ENCODE measurements at regions not wholly inside any gene's neighbourhood (a gene's known extent, or its start where the extent isn't known, plus 50 kb on each side); places are given as distances from the start of the nearest gene placed in this dataset.

DNA sequence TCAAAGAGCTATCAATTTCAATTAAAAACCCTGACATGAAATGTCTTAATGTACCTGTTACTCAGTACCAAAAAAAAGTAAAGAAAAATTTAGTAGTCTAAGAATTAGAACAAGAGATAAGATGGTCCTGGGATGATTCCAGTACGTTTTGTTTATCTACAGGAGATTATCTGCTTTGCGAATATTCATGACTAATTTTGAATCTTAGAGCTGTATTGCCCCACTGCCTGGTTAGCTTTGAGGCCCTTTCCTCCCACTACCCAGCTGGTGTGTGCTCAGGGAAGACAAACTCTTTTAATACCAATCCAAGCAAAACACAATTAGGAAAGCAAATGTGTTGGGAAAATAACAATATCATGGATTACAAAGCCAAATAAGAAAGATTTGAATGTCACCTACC lies 263.5 kb downstream of the FOXG1 start:
- no peaks in the 10 kb centered on the region for H3K27me3 ChIP-seq
- TF ChIP-seq Cebpa-rat (IDR thresholded peaks at IDR 0.05): no peak
- peaks cover 16% of the 10 kb centered on the region; the same call in 1 of the 2 replicates for H3K9me3 ChIP-seq
- no peak overlapping the region for H3K4me3 ChIP-seq
- H3K9ac ChIP-seq: no peak overlapping the region
- H4K20me1 ChIP-seq: no peaks in the 10 kb centered on the region
- H3K27ac ChIP-seq: no peak overlapping the region
- H3K4me1 ChIP-seq: no peaks in the 10 kb centered on the region
- no peaks in the 10 kb centered on the region for H3K36me3 ChIP-seq
- no peak overlapping the region for H3K4me2 ChIP-seq

GRCh38 chr14:29030970-29031369 lies 264.4 kb downstream of the FOXG1 start:
- Histone ChIP-seq H3K4me2 (no peak overlapping the region), H3K27me3 (no peaks in the 10 kb centered on the region), H3K27ac (no peak overlapping the region), H4K20me1 (no peaks in the 10 kb centered on the region), H3K36me3 (no peaks in the 10 kb centered on the region), H3K4me1 (no peaks in the 10 kb centered on the region), H3K9me3 (peaks cover 16% of the 10 kb centered on the region; the same call in 1 of the 2 replicates), H3K9ac (no peak overlapping the region), H3K4me3 (no peak overlapping the region)
- no peak for TF ChIP-seq Cebpa-rat (IDR thresholded peaks at IDR 0.05)

DNA sequence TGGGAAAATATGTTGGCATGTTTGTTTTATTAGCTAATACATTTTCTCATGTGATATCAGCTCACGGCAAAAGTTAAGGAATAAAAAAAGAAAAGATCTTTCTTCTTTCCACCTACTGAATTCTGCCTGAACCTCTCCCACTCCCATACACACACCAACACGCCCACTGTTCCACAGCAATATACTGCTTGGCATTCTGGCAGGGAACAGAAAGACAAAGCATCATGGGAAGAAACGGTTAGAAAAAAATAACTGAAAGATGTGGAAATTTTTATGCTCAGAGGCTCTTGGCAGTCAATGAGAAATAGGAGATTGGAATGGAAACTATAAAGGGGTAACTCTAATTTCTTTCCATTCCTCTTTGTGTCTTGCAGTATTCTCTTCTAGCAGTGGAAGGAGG lies 268.5 kb downstream of the FOXG1 start:
- no peak overlapping the region for H3K4me2 ChIP-seq
- no peaks in the 10 kb centered on the region for H4K20me1 ChIP-seq
- H3K4me3 ChIP-seq: no peak overlapping the region
- no peak overlapping the region for H3K9ac ChIP-seq
- H3K27ac ChIP-seq: no peak overlapping the region
- no peaks in the 10 kb centered on the region for H3K36me3 ChIP-seq
- no peak for TF ChIP-seq Cebpa-rat (IDR thresholded peaks at IDR 0.05)
- H3K9me3 ChIP-seq: no peaks in the 10 kb centered on the region
- H3K27me3 ChIP-seq: no peaks in the 10 kb centered on the region
- H3K4me1 ChIP-seq: no peaks in the 10 kb centered on the region

- no peaks in the 10 kb centered on the region for H3K36me3 ChIP-seq
- H3K9me3 ChIP-seq: no peaks in the 10 kb centered on the region
- H3K4me1 ChIP-seq: no peaks in the 10 kb centered on the region
- no peak for TF ChIP-seq Cebpa-rat (IDR thresholded peaks at IDR 0.05)
- no peak overlapping the region for H3K27ac ChIP-seq
- H4K20me1 ChIP-seq: no peaks in the 10 kb centered on the region
- no peak overlapping the region for H3K4me3 ChIP-seq
- H3K27me3 ChIP-seq: no peaks in the 10 kb centered on the region
- no peak overlapping the region for H3K4me2 ChIP-seq
- no peak overlapping the region for H3K9ac ChIP-seq
Measured at GRCh38 chr14:29037411-29037810, 270.8 kb downstream of the FOXG1 start.

DNA sequence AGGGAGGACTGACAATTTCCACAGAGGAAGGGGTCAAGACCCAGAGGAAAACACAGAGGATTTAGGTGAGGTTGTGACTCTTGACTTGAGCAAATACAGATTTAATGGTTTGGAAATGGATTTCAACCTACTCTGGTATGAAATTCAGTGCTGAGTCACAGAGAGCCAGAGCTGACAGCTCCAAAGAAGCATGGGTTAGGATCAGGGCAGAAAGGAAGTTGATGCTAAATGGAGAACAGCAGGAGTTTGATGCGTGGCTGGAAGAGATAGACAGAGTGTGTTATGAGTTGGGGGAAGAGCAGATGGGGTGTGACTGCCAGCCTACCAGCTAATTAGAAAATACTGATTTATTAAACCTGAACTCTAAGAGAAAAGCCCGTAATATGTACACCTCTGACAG lies 272.6 kb downstream of the FOXG1 start:
- Histone ChIP-seq H3K4me1 (no peaks in the 10 kb centered on the region), H3K27me3 (no peaks in the 10 kb centered on the region), H4K20me1 (no peaks in the 10 kb centered on the region), H3K27ac (no peak overlapping the region), H3K4me3 (no peak overlapping the region), H3K9me3 (no peaks in the 10 kb centered on the region), H3K4me2 (no peak overlapping the region), H3K9ac (no peak overlapping the region), H3K36me3 (no peaks in the 10 kb centered on the region)
- TF ChIP-seq Cebpa-rat (IDR thresholded peaks at IDR 0.05): no peak

GRCh38 chr14:29042551-29042950 lies 276.0 kb downstream of the FOXG1 start:
- no peaks in the 10 kb centered on the region for H4K20me1 ChIP-seq
- no peaks in the 10 kb centered on the region for H3K9me3 ChIP-seq
- H3K4me1 ChIP-seq: peaks cover 7% of the 10 kb centered on the region; the same call in 1 of the 2 replicates
- no peak overlapping the region for H3K4me3 ChIP-seq
- TF ChIP-seq Cebpa-rat (IDR thresholded peaks at IDR 0.05): no peak
- no peak overlapping the region for H3K9ac ChIP-seq
- no peaks in the 10 kb centered on the region for H3K36me3 ChIP-seq
- H3K4me2 ChIP-seq: no peak overlapping the region
- no peaks in the 10 kb centered on the region for H3K27me3 ChIP-seq
- no peak overlapping the region for H3K27ac ChIP-seq

GRCh38 chr14:29043737-29044136 lies 277.1 kb downstream of the FOXG1 start:
- H3K9me3 ChIP-seq: no peaks in the 10 kb centered on the region
- H3K27me3 ChIP-seq: no peaks in the 10 kb centered on the region
- no peak overlapping the region for H3K27ac ChIP-seq
- no peaks in the 10 kb centered on the region for H4K20me1 ChIP-seq
- H3K36me3 ChIP-seq: no peaks in the 10 kb centered on the region
- H3K4me3 ChIP-seq: no peak overlapping the region
- peaks cover 7% of the 10 kb centered on the region; the same call in 1 of the 2 replicates for H3K4me1 ChIP-seq
- TF ChIP-seq Cebpa-rat (IDR thresholded peaks at IDR 0.05): no peak
- H3K9ac ChIP-seq: no peak overlapping the region
- no peak overlapping the region for H3K4me2 ChIP-seq

DNA sequence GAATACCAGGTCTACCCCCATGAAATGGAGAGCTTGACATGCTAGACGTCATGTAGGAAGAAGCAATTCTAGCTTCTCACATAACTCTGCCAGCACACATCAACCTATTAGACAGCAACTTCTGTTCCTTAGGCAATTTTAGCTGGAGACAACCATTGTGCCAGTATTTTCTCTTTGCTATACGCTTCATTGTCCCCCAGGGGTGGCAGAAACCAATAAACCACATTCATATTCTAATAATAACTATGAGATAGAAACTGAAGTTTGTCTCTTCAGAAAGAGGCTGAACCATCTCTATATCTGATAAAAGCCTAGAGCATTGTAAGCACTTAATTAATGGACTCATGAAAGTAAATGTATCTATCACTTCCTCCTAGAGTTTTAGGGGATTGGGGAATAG lies 278.6 kb downstream of the FOXG1 start:
- Histone ChIP-seq H3K9me3 (no peaks in the 10 kb centered on the region), H3K4me1 (peaks cover 7% of the 10 kb centered on the region; the same call in 1 of the 2 replicates), H3K9ac (no peak overlapping the region), H3K27me3 (no peaks in the 10 kb centered on the region), H4K20me1 (no peaks in the 10 kb centered on the region), H3K27ac (no peak overlapping the region), H3K4me3 (no peak overlapping the region), H3K4me2 (no peak overlapping the region), H3K36me3 (no peaks in the 10 kb centered on the region)
- no peak for TF ChIP-seq Cebpa-rat (IDR thresholded peaks at IDR 0.05)

DNA sequence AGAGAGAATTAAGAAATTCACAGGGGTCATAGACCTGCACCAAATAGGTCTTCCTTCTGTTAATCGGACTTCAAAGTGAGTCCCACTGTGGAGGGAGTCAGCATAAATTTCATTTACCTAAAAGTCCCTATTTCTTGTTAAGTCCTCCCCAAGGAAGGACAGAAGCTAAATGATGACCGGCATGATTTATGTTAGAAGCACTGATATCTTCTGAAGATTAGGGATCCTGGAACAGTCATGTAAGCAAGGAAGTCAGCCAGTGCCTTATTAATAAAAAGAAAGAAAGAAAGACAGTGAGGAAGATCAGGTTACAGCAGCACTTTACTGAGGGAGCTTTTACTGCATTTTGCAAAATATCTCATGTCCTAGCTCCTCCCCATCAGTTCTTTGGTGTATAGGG lies 287.5 kb downstream of the FOXG1 start:
- Histone ChIP-seq H3K4me3 (no peak overlapping the region), H3K27ac (no peak overlapping the region), H3K9ac (no peak overlapping the region), H3K9me3 (no peaks in the 10 kb centered on the region; the same call in 1 of the 2 replicates), H3K4me2 (no peak overlapping the region), H4K20me1 (no peaks in the 10 kb centered on the region), H3K36me3 (no peaks in the 10 kb centered on the region), H3K27me3 (no peaks in the 10 kb centered on the region), H3K4me1 (no peaks in the 10 kb centered on the region)
- TF ChIP-seq Cebpa-rat (IDR thresholded peaks at IDR 0.05): no peak

DNA sequence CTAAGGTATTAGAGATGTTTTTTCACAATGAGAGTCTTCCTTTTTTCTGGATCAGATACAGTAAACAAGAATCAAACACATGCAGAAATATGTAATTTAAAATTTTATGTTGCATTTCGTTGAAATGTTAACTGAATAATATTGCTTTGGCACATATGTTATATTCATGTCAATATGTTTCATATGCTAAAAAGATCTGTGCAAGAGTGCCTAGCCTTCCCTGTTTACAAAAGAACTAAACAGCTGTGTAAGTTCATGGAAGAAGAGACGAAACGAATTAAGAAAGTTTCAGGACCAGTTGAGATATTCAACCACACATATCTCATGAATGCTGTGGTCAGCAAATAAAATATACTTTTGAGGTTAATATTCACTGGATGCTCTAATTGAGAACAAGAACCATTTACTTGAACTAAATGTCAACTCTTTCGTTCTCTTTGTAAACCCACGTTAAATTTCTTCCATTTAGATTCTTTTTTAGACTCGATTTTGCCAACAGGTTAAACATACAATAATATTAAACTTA lies 289.5 kb downstream of the FOXG1 start:
- H3K4me2 ChIP-seq: no peak overlapping the region

DNA sequence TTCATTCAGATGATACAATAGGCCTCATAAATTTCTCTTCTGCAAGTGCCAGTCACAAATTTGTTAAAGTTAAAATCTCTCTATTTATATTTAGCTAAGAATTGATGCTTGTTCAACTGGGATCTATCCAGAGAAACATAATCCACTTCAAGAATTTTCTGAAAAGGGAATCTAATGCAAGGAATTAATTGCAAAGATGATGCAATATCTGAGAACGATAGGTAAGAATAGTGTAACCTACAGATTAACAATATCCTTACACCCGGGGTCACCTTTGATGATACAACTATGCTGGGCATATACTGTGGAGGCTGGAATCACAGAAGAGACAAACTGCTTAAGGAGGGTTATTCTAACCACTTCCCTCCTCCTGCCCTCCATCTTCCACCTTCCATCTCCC lies 295.1 kb downstream of the FOXG1 start:
- H3K36me3 ChIP-seq: no peaks in the 10 kb centered on the region
- TF ChIP-seq Cebpa-rat (IDR thresholded peaks at IDR 0.05): peak; percentile 32; the same call in 1 of the 2 replicates

More for the DNA sequence above, 289.5 kb downstream of the FOXG1 start:
- Histone ChIP-seq H3K9me3 (no peaks in the 10 kb centered on the region), H3K4me3 (no peak overlapping the region), H3K27ac (no peak overlapping the region), H3K9ac (no peak overlapping the region), H3K36me3 (no peaks in the 10 kb centered on the region), H3K27me3 (no peaks in the 10 kb centered on the region), H3K4me1 (no peaks in the 10 kb centered on the region), H4K20me1 (no peaks in the 10 kb centered on the region)
- TF ChIP-seq Cebpa-rat (IDR thresholded peaks at IDR 0.05): no peak

More for the DNA sequence above, 295.1 kb downstream of the FOXG1 start:
- Histone ChIP-seq H3K4me2 (no peak overlapping the region), H4K20me1 (no peaks in the 10 kb centered on the region), H3K27me3 (no peaks in the 10 kb centered on the region), H3K4me1 (no peaks in the 10 kb centered on the region), H3K9ac (no peak overlapping the region), H3K27ac (no peak overlapping the region), H3K9me3 (no peaks in the 10 kb centered on the region), H3K4me3 (no peak overlapping the region)
